H9 (cell line): ENCODE measurements at regions not wholly inside any gene's neighbourhood (a gene's known extent, or its start where the extent isn't known, plus 50 kb on each side); places are given as distances from the start of the nearest gene placed in this dataset.

ENCODE experiments used
- DNase-seq: peaks from one replicate; pipeline ENCODE4 v3.0.0-alpha.2; 2017
- H2AFZ ChIP-seq: one replicate; pipeline ENCODE4 v1.6.1; 2013; ENCODE audit warnings: mild to moderate bottlenecking, low read length, control low read depth, moderate library complexity
- H2AK5ac ChIP-seq: 2 replicates; pipeline ENCODE4 v1.6.1; 2013; ENCODE audit warnings: low read length, control low read depth, mixed read lengths; ENCODE audit not compliant: insufficient read length
- H2BK120ac ChIP-seq: one replicate; pipeline ENCODE4 v1.6.1; 2013; ENCODE audit warnings: low read depth, mild to moderate bottlenecking, low read length, control low read depth, inconsistent platforms; ENCODE audit not compliant: poor library complexity, severe bottlenecking
- H2BK12ac ChIP-seq: 2 replicates; pipeline ENCODE4 v1.6.1; 2013; ENCODE audit warnings: low read length, control low read depth, mixed read lengths, low read depth; ENCODE audit not compliant: insufficient read length
- H2BK15ac ChIP-seq: 2 replicates; pipeline ENCODE4 v1.6.1; 2013; ENCODE audit warnings: low read depth, low read length, control low read depth
- H2BK20ac ChIP-seq: one replicate; pipeline ENCODE4 v1.6.1; 2013; ENCODE audit warnings: low read depth, mild to moderate bottlenecking, low read length, control low read depth, inconsistent platforms; ENCODE audit not compliant: poor library complexity, severe bottlenecking
- H2BK5ac ChIP-seq: 2 replicates; pipeline ENCODE4 v1.6.1; 2013; ENCODE audit warnings: low read length, control low read depth, mixed read lengths; ENCODE audit not compliant: insufficient read length
- H3K14ac ChIP-seq: 2 replicates; pipeline ENCODE4 v1.6.1; 2013; ENCODE audit warnings: low read length, control low read depth; ENCODE audit not compliant: insufficient read depth
- H3K18ac ChIP-seq: 2 replicates; pipeline ENCODE4 v1.6.1; 2013; ENCODE audit warnings: low read depth, mild to moderate bottlenecking, mixed read lengths, low read length, control low read depth; ENCODE audit not compliant: insufficient read length
- H3K23ac ChIP-seq: 2 replicates; pipeline ENCODE4 v1.6.1; 2013; ENCODE audit warnings: low read length, control low read depth, mixed read lengths, low read depth; ENCODE audit not compliant: insufficient read length
- H3K23me2 ChIP-seq: 2 replicates; pipeline ENCODE4 v1.6.1; 2013; ENCODE audit warnings: low read depth, mild to moderate bottlenecking, mixed read lengths, low read length, control low read depth; ENCODE audit not compliant: insufficient read length, poor library complexity, severe bottlenecking
- H3K27ac ChIP-seq: 2 replicates; pipeline ENCODE4 v1.5.1; 2013; ENCODE audit warnings: low read length, control low read depth, mixed read lengths, low read depth; ENCODE audit not compliant: insufficient read length
- H3K27me3 ChIP-seq: 2 replicates; pipeline ENCODE4 v1.6.1; 2013; ENCODE audit warnings: low read length, control low read depth, inconsistent platforms; ENCODE audit not compliant: insufficient read depth
- H3K4ac ChIP-seq: 2 replicates; pipeline ENCODE4 v1.6.1; 2013; ENCODE audit warnings: low read depth, mild to moderate bottlenecking, control low read depth, inconsistent platforms, low read length, moderate library complexity
- H3K4me1 ChIP-seq: 2 replicates; pipeline ENCODE4 v1.6.1; 2013; ENCODE audit warnings: low read length, control low read depth, inconsistent platforms; ENCODE audit not compliant: insufficient read depth
- H3K4me2 ChIP-seq: 2 replicates; pipeline ENCODE4 v1.6.1; 2013; ENCODE audit warnings: low read length, control low read depth, mixed read lengths; ENCODE audit not compliant: insufficient read length, insufficient read depth
- H3K56ac ChIP-seq: 2 replicates; pipeline ENCODE4 v1.6.1; 2013; ENCODE audit warnings: low read depth, mild to moderate bottlenecking, mixed read lengths, low read length, control low read depth; ENCODE audit not compliant: insufficient read length
- H3K79me1 ChIP-seq: 2 replicates; pipeline ENCODE4 v1.6.1; 2013; ENCODE audit warnings: low read depth, mild to moderate bottlenecking, moderate library complexity, low read length, control low read depth, inconsistent platforms; ENCODE audit not compliant: insufficient read depth, poor library complexity, severe bottlenecking
- H3K79me2 ChIP-seq: 2 replicates; pipeline ENCODE4 v1.6.1; 2013; ENCODE audit warnings: low read length, control low read depth, inconsistent platforms; ENCODE audit not compliant: insufficient read depth
- H3K9ac ChIP-seq: 2 replicates; pipeline ENCODE4 v1.6.1; 2013; ENCODE audit warnings: low read length, control low read depth, mixed read lengths; ENCODE audit not compliant: insufficient read length; ENCODE audit errors: extremely low read depth
- H3K9me3 ChIP-seq: one replicate; pipeline ENCODE4 v1.6.1; 2013; ENCODE audit warnings: low read depth, low read length, inconsistent platforms; ENCODE audit not compliant: control insufficient read depth
- H3T11ph ChIP-seq: one replicate; pipeline ENCODE4 v1.6.1; 2013; ENCODE audit warnings: mild to moderate bottlenecking, low read length, control low read depth, inconsistent platforms
- H4K20me1 ChIP-seq: one replicate; pipeline ENCODE4 v1.6.1; 2013; ENCODE audit not compliant: control insufficient read depth, insufficient read length, insufficient read depth
- H4K5ac ChIP-seq: 2 replicates; pipeline ENCODE4 v1.6.1; 2013; ENCODE audit warnings: low read depth, mild to moderate bottlenecking, mixed read lengths, low read length, control low read depth; ENCODE audit not compliant: insufficient read length
- H4K8ac ChIP-seq: replicated peaks from 2 replicates; pipeline ENCODE4 v1.6.1; 2013; ENCODE audit warnings: low read length, control low read depth, mixed read lengths, low read depth; ENCODE audit not compliant: insufficient read length
- H4K91ac ChIP-seq: 2 replicates; pipeline ENCODE4 v1.6.1; 2013; ENCODE audit warnings: low read depth, mild to moderate bottlenecking, moderate library complexity, mixed read lengths, low read length, control low read depth; ENCODE audit not compliant: insufficient read length
- H3K27ac Mint-ChIP-seq, 3 experiments: 2 replicates in 2 of 3; 3 replicates in 1 of 3; pipeline ENCODE4 v1.8.0; 2020 to 2021; ENCODE audit warnings: mixed read lengths in 3 of 3, mild to moderate bottlenecking in 1 of 3, moderate library complexity in 1 of 3
- H3K27me3 Mint-ChIP-seq: 2 replicates; pipeline ENCODE4 v1.8.0; 2021; ENCODE audit warnings: low read depth, mild to moderate bottlenecking, moderate library complexity, mixed read lengths
- H3K36me3 Mint-ChIP-seq, 3 experiments: 2 replicates in 2 of 3; 3 replicates in 1 of 3; pipeline ENCODE4 v1.8.0; 2020 to 2021; ENCODE audit warnings: low read depth in 3 of 3, mixed read lengths in 3 of 3; ENCODE audit not compliant: insufficient read depth in 1 of 3
- H3K4me1 Mint-ChIP-seq, 2 experiments: 2 replicates each; pipeline ENCODE4 v1.8.0; 2020; ENCODE audit warnings: mixed read lengths in 2 of 2
- H3K4me3 Mint-ChIP-seq, 2 experiments: 2 replicates in 1 of 2; 3 replicates in 1 of 2; pipeline ENCODE4 v1.8.0; 2020 to 2021; ENCODE audit warnings: mild to moderate bottlenecking in 2 of 2, mixed read lengths in 2 of 2, moderate library complexity in 1 of 2
- H3K9me3 Mint-ChIP-seq, 2 experiments: 2 replicates in 1 of 2; 3 replicates in 1 of 2; pipeline ENCODE4 v1.8.0; 2020; ENCODE audit warnings: mild to moderate bottlenecking in 2 of 2, mixed read lengths in 2 of 2, moderate library complexity in 1 of 2
- CTCF ChIP-seq: fragments of 200-600 bp; sonication (generic); conservative IDR thresholded peaks from 3 replicates; pipeline ENCODE4 v1.8.0; 2021; ENCODE audit warnings: antibody characterized with exemption, mild to moderate bottlenecking

- Histone ChIP-seq H3K23ac (no peak overlapping the region), H4K91ac (no peak overlapping the region), H4K5ac (no peak overlapping the region), H3K27ac (no peak overlapping the region), H2BK20ac (no peak overlapping the region), H3K14ac (no peak overlapping the region), H3K79me1 (no peaks in the 10 kb centered on the region), H2AK5ac (no peak overlapping the region), H3K56ac (no peak overlapping the region), H2BK15ac (no peak overlapping the region), H3K4me2 (no peak overlapping the region), H4K20me1 (no peaks in the 10 kb centered on the region), H3K79me2 (no peaks in the 10 kb centered on the region), H2BK120ac (no peak overlapping the region), H3K4ac (no peak overlapping the region), H2BK12ac (no peak overlapping the region), H3K9ac (no peak overlapping the region), H2BK5ac (no peak overlapping the region), H3T11ph (no peak overlapping the region), H4K8ac (no peak overlapping the region), H3K4me1 (no peaks in the 10 kb centered on the region), H3K18ac (no peak overlapping the region), H2AFZ (no peak overlapping the region), H3K23me2 (peaks cover 7% of the 10 kb centered on the region), H3K9me3 (no peaks in the 10 kb centered on the region), H3K27me3 (no peaks in the 10 kb centered on the region; the same call in 1 of the 2 replicates)
- H3K27ac Mint-ChIP-seq, result no peak overlapping the region
- DNase-seq, result no peak
- peaks cover 1 to 4% of the 10 kb centered on the region in 2 experiments; a peak in 3 of 5 replicates for H3K9me3 Mint-ChIP-seq
- TF ChIP-seq CTCF, result no peak
- peak overlapping the region in 1 of 2 experiments; percentile 53; a peak in 2 of 5 replicates for H3K4me3 Mint-ChIP-seq
- peaks cover 31% of the 10 kb centered on the region for H3K27me3 Mint-ChIP-seq
- H3K36me3 Mint-ChIP-seq, result peaks cover 0 to 3% (median under 1%) of the 10 kb centered on the region in 3 experiments; a peak in 2 of 7 replicates
- H3K4me1 Mint-ChIP-seq, result peaks cover 23 to 30% of the 10 kb centered on the region in 2 experiments
Observed at GRCh38 chr3:68006646-68007045, 352.2 kb upstream of the SUCLG2 start.
